HTR-8/SVneo (cell line): ENCODE measurements at regions not wholly inside any gene's neighbourhood (a gene's known extent, or its start where the extent isn't known, plus 50 kb on each side); places are given as distances from the start of the nearest gene placed in this dataset.
"Not testable (repeated sequence)": the region's sequence is repeated elsewhere in the genome, so short reads cannot be mapped to it uniquely, and the experiment has no call there.

Experiments
- DNase-seq: peaks from one replicate; pipeline ENCODE4 v3.0.0; 2011; ENCODE audit warnings: low spot score, mixed read lengths; ENCODE audit not compliant: insufficient read length
- FAIRE-seq: peaks from 2 replicates; lab custom pipeline; 2011; peaks lifted over from hg19 to GRCh38; lab: Jason Lieb, UNC

DNA sequence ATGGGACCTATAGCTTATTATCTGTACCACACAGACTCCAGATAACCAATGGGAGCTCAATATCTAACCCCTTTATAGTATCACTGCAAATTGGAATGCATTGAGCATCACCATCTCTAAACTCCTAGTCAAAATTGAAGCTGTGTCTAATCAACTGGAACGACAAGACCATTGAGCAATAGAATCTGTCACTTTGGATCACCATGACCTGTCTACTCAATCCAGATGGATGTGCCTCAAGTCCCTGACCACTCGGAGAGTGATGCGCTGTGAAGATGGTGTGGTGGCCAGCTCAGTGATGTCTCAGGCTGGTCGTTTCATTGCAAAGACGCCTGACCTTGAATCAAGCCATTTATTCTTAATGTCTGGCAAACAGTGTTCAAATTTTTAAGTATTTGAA is 160.5 kb downstream of the SEMA6D start:
- FAIRE-seq (no peak), DNase-seq (no peak)

- DNase-seq (peak; percentile 31), FAIRE-seq (no peak)
Measured at GRCh38 chr15:47885920-47886319, 168.6 kb downstream of the SEMA6D start.

GRCh38 chr15:47887241-47887800 is 170.0 kb downstream of the SEMA6D start:
- FAIRE-seq, result no peak
- no peak for DNase-seq

DNA sequence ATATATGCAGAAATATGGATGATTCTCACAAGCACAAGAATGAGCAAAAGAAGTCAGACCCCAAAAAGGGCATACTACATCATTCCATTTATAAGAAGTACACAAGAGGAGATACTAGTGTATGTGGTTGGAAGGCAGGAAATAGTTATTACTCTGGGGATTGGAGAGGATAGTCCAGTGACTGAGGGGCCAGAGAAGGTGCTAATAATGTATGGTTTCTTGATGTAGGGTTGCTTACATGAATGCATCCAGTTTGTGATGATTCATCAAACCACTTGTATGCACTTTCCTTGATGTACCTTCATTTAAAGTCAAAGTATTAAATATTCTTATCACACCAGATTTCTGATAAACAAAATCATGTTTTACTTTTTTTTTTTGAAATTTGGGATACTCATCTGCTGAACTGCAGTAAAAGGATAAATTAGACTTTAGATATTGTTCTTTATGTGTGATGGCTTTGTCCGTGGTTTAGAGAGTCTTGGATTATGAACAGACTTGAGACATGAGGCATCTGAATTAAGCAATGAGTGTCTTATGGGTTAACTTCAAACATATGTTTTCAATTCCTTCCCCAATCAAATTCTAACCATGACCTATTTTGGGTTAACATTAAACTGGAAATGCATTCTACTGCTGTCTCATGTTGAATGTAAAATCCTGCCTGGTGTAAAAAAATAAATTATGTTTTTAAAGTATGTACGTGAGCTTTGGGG is 171.2 kb downstream of the SEMA6D start:
- FAIRE-seq (no peak), DNase-seq (no peak)

- no peak for FAIRE-seq
- no peak for DNase-seq
Measured at GRCh38 chr15:47890397-47891150, 173.3 kb downstream of the SEMA6D start.

DNA sequence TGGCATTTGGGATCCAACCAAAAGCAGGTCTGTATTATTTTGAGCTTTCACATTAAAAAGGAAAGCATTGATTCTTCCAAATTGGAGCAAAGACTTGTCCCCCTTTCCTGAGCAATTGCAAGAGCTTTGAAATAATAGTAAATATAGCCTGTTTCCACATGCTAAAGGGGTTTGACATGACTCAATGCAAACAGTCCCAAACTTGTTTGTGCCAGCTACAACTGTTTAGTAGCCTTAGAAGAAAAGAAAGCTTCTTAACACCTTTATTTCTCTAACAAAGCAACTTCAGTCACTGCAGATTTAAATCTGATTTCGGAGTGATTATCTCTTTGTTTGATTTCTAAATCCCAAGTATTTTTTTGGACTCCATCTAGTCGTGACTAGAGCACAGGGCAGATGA is 180.2 kb downstream of the SEMA6D start:
- no peak for DNase-seq
- no peak for FAIRE-seq

GRCh38 chr15:47900751-47901150 is 183.4 kb downstream of the SEMA6D start:
- DNase-seq, result no peak
- no peak for FAIRE-seq

- FAIRE-seq, result no peak
- no peak for DNase-seq
Measured at GRCh38 chr15:47903368-47903767, 186.1 kb downstream of the SEMA6D start.

- FAIRE-seq (no peak), DNase-seq (no peak)
Measured at GRCh38 chr15:47908486-47908885, 191.2 kb downstream of the SEMA6D start.

- FAIRE-seq, result no peak
- no peak for DNase-seq
Measured at GRCh38 chr15:47908950-47909670, 191.8 kb downstream of the SEMA6D start.

- not testable (repeated sequence) for FAIRE-seq, DNase-seq
Measured at GRCh38 chr15:47912910-47913309, 195.6 kb downstream of the SEMA6D start.

DNA sequence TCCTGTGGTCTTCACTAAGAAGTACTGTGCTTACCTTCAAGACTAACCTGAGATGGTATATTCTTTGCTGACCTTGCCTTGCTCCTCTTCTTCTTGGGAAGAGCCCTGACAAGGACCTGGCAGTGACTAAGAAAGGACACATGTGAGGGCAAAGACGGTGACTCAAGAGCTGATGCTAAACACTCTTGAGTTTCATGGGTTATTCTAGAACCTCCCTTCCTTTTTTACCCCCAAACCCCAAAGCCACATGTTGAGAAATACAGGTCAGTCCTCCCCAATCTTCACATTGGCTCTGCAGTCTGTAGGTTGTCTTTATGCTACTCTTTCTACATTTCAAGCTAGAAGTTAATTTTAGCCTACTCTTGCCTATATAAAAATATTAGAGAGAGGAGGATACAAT is 200.6 kb downstream of the SEMA6D start:
- DNase-seq (no peak), FAIRE-seq (no peak)

DNA sequence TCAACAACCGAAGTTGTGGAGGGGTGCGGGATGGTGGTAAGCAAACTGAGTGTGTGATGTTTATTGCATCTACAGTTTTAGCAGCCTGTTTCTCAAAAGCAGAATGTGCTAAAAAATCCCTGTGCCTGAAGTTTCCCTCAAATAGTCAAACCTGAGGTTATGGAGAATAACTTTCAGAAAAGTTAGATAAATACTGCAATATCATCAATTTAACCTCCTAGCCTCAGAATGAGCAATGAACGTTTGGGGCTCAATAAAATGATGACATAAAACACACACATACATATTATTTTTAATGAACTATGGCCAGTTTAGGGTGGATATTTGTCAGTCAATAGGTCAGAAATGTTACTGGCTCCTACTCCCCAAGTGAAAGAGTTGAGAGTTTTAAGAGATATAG is 201.6 kb downstream of the SEMA6D start:
- DNase-seq, result no peak
- no peak for FAIRE-seq

DNA sequence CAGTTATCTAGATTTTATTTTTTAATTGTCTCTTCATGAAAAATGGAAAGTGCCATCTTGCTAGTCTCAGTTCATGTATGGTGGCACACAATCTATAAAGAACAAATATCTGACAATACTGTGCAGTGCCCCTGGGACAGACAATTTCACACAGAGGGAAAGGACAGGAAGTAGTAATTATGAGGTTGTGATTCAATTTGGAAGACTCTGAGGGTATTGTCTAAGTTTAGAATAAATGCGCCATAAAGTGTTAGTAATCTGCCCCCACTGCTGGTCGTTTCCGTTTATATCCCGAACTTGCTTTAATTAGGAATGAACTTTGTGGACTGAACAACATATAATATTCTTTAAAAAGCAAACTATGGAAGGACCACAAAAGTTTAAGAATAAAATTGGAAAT is 196.4 kb upstream of the SLC24A5 start:
- no peak for FAIRE-seq
- DNase-seq, result no peak

GRCh38 chr15:47929138-47929803 is 191.5 kb upstream of the SLC24A5 start:
- DNase-seq (no peak), FAIRE-seq (no peak)

- DNase-seq (no peak), FAIRE-seq (no peak)
Measured at GRCh38 chr15:47932261-47932660, 188.5 kb upstream of the SLC24A5 start.

GRCh38 chr15:47932951-47933641 is 187.7 kb upstream of the SLC24A5 start:
- DNase-seq (no peak), FAIRE-seq (no peak)

- FAIRE-seq, result no peak
- no peak for DNase-seq
Measured at GRCh38 chr15:47933865-47934264, 186.9 kb upstream of the SLC24A5 start.

GRCh38 chr15:47934342-47934741 is 186.4 kb upstream of the SLC24A5 start:
- no peak for FAIRE-seq

DNA sequence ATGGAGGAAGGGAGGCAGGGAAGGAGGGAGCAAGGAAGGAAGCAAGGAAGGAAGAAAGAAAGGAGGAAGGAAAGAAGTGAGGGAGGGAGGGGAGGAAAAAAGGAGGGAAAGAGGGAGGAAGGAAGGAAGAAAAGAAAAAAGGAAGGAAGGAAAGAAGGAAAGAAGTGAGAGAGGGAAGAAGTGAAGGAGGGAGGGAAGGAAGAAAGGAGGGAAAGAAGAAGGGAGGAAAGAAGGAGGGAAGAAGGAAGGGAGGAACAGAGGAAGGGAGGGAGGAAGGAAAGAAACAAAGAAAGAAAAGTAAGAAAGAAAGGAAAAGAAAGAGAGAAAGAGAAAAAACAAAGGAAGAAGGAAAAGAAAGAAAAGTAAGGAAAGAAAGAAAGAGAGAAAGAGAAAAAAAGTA is 183.0 kb upstream of the SLC24A5 start:
- no peak for FAIRE-seq
- no peak for DNase-seq

More at GRCh38 chr15:47934342-47934741, 186.4 kb upstream of the SLC24A5 start:
- no peak for DNase-seq
